Fibroblast of pulmonary artery (primary cell): ENCODE measurements at regions not wholly inside any gene's neighbourhood (a gene's known extent, or its start where the extent isn't known, plus 50 kb on each side); places are given as distances from the start of the nearest gene placed in this dataset.

Source experiments
- DNase-seq: peaks from one replicate; pipeline ENCODE4 v3.0.0-alpha.2; 2010; ENCODE audit warnings: low read depth
- H3K4me3 ChIP-seq: replicated peaks from 2 replicates; pipeline ENCODE4 v1.5.1; 2011; ENCODE audit warnings: low read depth, mild to moderate bottlenecking, control low read depth, low read length, moderate library complexity
- TF ChIP-seq, protein P1 (sequence below): IDR thresholded peaks from 2 replicates; pipeline ENCODE4 v1.5.1; 2011; ENCODE audit warnings: mild to moderate bottlenecking, control low read depth, low read length, inconsistent platforms; ENCODE audit errors: missing control alignments

DNA sequence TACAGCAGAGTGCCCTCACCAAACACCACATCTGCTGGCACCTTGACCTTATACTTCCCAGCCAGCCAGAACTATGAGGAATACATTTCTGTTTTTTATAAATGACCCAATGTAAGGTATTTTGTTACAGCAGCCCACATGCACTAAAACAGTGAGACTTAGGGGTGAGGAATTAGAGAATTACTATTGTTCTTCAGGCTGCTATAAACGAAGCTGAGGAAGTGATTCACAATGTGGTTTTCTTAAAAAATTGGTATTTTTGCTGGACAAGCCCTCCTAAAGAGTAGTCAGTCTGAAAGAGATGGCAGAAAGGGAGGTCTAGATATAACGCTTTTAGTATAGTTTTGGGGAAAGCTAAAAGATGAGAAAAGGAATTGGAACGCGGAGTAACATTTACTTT, 101.0 kb downstream of the SLITRK6 start:
- no peak overlapping the region for H3K4me3 ChIP-seq
- no peak for DNase-seq
- TF ChIP-seq, protein P1, sequence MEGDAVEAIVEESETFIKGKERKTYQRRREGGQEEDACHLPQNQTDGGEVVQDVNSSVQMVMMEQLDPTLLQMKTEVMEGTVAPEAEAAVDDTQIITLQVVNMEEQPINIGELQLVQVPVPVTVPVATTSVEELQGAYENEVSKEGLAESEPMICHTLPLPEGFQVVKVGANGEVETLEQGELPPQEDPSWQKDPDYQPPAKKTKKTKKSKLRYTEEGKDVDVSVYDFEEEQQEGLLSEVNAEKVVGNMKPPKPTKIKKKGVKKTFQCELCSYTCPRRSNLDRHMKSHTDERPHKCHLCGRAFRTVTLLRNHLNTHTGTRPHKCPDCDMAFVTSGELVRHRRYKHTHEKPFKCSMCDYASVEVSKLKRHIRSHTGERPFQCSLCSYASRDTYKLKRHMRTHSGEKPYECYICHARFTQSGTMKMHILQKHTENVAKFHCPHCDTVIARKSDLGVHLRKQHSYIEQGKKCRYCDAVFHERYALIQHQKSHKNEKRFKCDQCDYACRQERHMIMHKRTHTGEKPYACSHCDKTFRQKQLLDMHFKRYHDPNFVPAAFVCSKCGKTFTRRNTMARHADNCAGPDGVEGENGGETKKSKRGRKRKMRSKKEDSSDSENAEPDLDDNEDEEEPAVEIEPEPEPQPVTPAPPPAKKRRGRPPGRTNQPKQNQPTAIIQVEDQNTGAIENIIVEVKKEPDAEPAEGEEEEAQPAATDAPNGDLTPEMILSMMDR: no peak

DNA sequence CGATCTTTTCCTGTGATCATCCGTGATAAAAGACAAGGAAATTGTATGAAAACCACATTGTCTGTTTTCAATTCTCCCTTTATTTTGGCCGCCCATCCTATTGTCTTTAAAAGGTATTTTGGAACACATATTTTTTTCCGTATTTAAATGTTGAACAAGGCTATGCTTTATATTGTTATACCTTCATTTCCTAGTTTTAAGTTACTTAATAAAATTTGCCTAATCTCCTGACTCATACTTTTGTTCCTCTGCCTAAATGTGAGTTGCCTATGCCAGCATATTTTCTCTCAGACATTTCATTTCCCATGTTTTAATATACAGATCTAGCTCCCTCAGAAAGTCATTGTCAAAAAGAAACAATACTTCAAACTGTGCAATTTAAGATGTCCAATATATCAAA, 104.2 kb downstream of the SLITRK6 start:
- TF ChIP-seq, protein P1: no peak
- no peak for DNase-seq
- no peak overlapping the region for H3K4me3 ChIP-seq

DNA sequence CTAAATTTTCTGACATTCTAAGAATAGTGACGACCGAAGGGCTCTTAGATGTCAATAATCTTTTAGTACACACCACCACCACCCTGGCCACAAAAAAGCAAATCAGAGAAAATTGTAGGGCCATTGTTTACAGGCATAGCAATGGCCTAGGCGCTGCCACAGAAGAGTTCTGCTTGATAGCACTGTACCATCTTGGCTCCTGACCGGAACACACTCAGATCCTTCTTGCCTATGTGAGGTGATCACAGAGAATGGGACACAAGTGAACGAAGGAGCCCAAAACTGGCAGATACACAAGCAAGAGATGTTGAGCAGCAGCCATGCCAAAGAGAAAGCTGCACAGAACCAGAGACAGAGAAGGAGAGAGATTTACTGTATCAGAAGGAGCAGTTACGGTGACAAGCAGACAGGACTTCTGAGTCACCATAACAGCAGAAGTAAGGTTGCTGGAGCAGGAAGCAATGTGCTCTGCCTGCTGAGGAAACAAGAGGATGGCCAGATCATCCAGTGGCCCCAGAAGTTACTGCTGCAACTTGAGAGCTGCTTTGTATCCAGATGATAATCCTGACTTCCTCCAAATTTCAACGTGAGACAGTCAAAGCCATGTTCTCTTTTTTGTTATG, 105.2 kb downstream of the SLITRK6 start:
- DNase-seq: no peak
- TF ChIP-seq, protein P1: no peak
- no peak overlapping the region for H3K4me3 ChIP-seq

DNA sequence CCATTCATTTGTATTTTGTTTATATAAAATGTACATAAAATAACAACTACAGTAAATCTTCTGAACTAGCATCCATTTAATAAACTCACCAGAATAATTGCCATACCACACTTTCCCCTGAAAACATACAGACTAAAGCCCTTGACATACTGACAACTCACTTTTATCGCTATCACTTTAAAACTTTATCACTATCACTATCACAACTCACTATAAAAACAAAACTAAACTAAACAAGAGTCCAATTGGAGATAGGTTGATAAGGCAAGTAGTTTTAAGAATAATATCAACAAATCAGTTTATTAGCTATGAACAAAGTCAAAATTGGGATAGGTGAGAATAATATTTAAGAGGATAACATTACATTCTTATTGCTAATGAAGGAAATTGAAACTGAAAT, 108.9 kb downstream of the SLITRK6 start:
- no peak for DNase-seq
- no peak overlapping the region for H3K4me3 ChIP-seq
- TF ChIP-seq, protein P1: no peak

DNA sequence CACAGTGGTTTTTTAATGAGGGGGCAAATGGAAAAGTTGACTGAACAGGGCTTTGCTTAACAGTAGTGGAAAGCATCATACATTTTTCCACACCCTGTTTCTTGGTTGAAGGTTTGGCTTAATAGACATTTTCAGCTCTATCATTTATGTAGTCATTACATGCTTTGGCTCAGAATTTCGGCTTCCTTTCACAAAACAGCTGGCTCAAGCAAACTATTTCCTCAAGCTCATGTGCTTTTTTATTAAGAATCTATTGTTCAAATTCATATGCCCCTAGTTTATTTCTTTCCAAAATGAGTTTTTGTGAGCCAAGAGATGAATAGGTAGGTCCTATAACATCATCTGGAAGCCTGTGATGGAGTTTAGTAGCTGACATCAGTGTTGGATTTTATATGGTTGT, 113.8 kb downstream of the SLITRK6 start:
- TF ChIP-seq, protein P1: no peak
- H3K4me3 ChIP-seq: no peak overlapping the region
- no peak for DNase-seq

DNA sequence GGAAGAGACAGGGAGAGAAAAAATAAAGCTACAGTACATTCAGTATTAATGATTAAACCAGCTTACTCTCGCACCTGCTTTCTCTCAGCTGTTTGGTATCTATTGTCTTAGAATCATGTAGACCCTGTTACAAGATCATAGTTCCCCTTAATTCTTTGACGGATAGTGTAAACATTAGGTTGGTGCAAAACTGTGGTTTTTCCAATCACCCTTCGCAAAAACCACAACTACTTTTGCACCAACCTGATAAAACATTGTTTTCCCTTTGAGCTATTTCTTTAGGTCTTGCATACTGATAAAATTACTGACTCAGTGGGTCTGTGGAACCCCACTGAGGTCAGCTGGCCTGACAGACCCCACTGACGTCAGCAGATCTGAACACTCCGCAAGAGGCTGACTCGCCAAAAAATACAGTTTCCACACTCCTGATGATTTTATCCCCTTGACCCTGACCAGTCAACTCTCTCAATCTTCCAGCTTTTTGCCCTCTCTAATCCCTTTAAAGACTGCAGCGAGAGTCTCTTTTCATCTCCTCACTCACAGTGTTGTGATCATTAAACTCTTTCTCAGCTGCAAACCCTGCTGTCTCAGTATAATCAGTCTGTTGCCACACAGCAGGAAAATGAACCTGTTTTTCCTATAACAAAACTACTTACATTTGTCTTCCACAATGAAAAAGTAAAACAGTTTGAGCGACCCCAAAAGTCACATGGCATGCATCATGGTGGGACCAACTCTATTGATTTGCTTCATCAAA, 123.9 kb downstream of the SLITRK6 start:
- no peak overlapping the region for H3K4me3 ChIP-seq
- TF ChIP-seq, protein P1: no peak
- no peak for DNase-seq
